Spleen (tissue), 7 donors: ENCODE measurements at regions not wholly inside any gene's neighbourhood (a gene's known extent, or its start where the extent isn't known, plus 50 kb on each side); places are given as distances from the start of the nearest gene placed in this dataset.

Experiments used
- CTCF ChIP-seq, 11 experiments: fragments of 200-600 bp in 7 of 11; fragments of 450-650 bp in 4 of 11; sonication (generic) in 4 of 11; IDR thresholded peaks in 8 of 11; conservative IDR thresholded peaks in 3 of 11; 1 replicate in 7 of 11; 2 replicates in 4 of 11; pipeline versions ENCODE4 v1.4.0 to v1.8.0; 2016 to 2021; ENCODE audit warnings: antibody characterized with exemption in 11 of 11, inconsistent platforms in 4 of 11, mild to moderate bottlenecking in 1 of 11
- POLR2A ChIP-seq, 3 donors: fragments of 450-650 bp; IDR thresholded peaks; one replicate each; pipeline ENCODE4 v1.5.1; 2017; ENCODE audit warnings: antibody characterized with exemption in 3 of 3, mild to moderate bottlenecking in 1 of 3
- POLR2AphosphoS5 ChIP-seq, 3 donors: sonication (generic); formaldehyde crosslinking; IDR thresholded peaks; one replicate each; pipeline ENCODE4 v1.5.1; 2017; ENCODE audit warnings: antibody characterized with exemption in 3 of 3
- donor health status: DM: no; HTN: no; CAD: no; lungs with moderate emphysema.
- donor health status: DM: no; HTN: no; CAD: no.
- donor health status: DM: no; HTN: no; CAD: no.

GRCh38 chr9:2502210-2502609 lies 119.4 kb upstream of the VLDLR start:
- TF ChIP-seq CTCF (IDR thresholded peaks at IDR 0.05 in 8 of 11, conservative IDR thresholded peaks at IDR 0.05 in 3 of 11) = no peak
- no peak for TF ChIP-seq POLR2A (IDR thresholded peaks at IDR 0.05)
- TF ChIP-seq POLR2AphosphoS5 (IDR thresholded peaks at IDR 0.05) = no peak
